Endothelial cell of umbilical vein (primary cell): ENCODE measurements at regions not wholly inside any gene's neighbourhood (a gene's known extent, or its start where the extent isn't known, plus 50 kb on each side); places are given as distances from the start of the nearest gene placed in this dataset.

ENCODE experiments used
- EZH2 ChIP-seq: IDR thresholded peaks from 2 replicates; pipeline ENCODE4 v1.6.1; 2012; ENCODE audit warnings: borderline replicate concordance, low read depth, mild to moderate bottlenecking, moderate library complexity, low read length, inconsistent platforms; ENCODE audit not compliant: severe bottlenecking
- GATA2 ChIP-seq: IDR thresholded peaks from 2 replicates; pipeline ENCODE4 v1.7.0; 2011; ENCODE audit warnings: low read depth, mild to moderate bottlenecking, moderate library complexity, mixed read lengths, low read length; ENCODE audit not compliant: insufficient read length, insufficient read depth
- JUN ChIP-seq: IDR thresholded peaks from 2 replicates; pipeline ENCODE4 v1.6.1; 2011; ENCODE audit warnings: borderline replicate concordance, low read depth; ENCODE audit not compliant: insufficient read length, insufficient read depth
- MYC ChIP-seq: IDR thresholded peaks from one replicate; pipeline ENCODE4 v1.6.1; 2011; ENCODE audit warnings: mild to moderate bottlenecking, low read depth, low read length
- POLR2A ChIP-seq: IDR thresholded peaks from 2 replicates; pipeline ENCODE4 v1.6.1; 2012; ENCODE audit warnings: low read depth, mild to moderate bottlenecking, control low read depth, low read length
- POLR2AphosphoS5 ChIP-seq: IDR thresholded peaks from 2 replicates; pipeline ENCODE4 v1.6.1; 2012; ENCODE audit warnings: low read depth, mild to moderate bottlenecking, control low read depth, low read length, moderate library complexity; ENCODE audit not compliant: insufficient read depth
- TF ChIP-seq, protein P1 (sequence below), 2 donors: IDR thresholded peaks; 1 replicate in 1 of 2; 2 replicates in 1 of 2; pipeline ENCODE4 v1.5.1; 2011; ENCODE audit warnings: low read length in 2 of 2, mild to moderate bottlenecking in 2 of 2, moderate library complexity in 2 of 2, control low read depth in 1 of 2, inconsistent platforms in 1 of 2, low read depth in 1 of 2; ENCODE audit not compliant: insufficient read depth in 1 of 2; ENCODE audit errors: extremely low read depth in 1 of 2
- TF ChIP-seq, protein P2 (sequence below): IDR thresholded peaks from 2 replicates; pipeline ENCODE4 v1.6.1; 2011; ENCODE audit not compliant: insufficient read depth, insufficient read length

DNA sequence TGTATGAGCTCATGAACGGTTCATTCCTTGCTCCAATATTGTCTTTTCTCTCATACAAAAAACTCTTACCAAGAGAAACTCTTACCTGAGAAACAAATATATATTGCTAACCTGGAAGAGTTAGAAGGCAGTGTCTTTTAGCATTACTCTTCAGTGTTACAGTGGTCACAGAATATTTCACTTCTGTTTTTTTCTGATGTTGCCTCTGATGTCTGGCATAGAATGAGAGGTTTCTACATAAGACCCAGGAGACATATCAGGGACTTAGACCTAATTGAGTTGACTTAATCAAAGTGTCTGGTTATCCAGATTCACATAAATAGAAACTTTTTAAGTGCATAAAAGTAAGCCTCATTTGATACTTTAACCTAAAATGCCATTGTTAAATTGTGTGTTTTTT lies 923.8 kb downstream of the TTLL7 start:
- TF ChIP-seq, protein P1, sequence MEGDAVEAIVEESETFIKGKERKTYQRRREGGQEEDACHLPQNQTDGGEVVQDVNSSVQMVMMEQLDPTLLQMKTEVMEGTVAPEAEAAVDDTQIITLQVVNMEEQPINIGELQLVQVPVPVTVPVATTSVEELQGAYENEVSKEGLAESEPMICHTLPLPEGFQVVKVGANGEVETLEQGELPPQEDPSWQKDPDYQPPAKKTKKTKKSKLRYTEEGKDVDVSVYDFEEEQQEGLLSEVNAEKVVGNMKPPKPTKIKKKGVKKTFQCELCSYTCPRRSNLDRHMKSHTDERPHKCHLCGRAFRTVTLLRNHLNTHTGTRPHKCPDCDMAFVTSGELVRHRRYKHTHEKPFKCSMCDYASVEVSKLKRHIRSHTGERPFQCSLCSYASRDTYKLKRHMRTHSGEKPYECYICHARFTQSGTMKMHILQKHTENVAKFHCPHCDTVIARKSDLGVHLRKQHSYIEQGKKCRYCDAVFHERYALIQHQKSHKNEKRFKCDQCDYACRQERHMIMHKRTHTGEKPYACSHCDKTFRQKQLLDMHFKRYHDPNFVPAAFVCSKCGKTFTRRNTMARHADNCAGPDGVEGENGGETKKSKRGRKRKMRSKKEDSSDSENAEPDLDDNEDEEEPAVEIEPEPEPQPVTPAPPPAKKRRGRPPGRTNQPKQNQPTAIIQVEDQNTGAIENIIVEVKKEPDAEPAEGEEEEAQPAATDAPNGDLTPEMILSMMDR (IDR thresholded peaks at IDR 0.05; ENCODE audit: extremely low read depth in 1 of 2, insufficient read depth in 1 of 2, low read depth in 1 of 2, low read length in 2 of 2) = no peak
- TF ChIP-seq, protein P2, sequence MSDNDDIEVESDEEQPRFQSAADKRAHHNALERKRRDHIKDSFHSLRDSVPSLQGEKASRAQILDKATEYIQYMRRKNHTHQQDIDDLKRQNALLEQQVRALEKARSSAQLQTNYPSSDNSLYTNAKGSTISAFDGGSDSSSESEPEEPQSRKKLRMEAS = no peak
- no peak for TF ChIP-seq POLR2A
- TF ChIP-seq EZH2 = no peak
- no peak for TF ChIP-seq POLR2AphosphoS5
- no peak for TF ChIP-seq MYC
- no peak for TF ChIP-seq JUN
- no peak for TF ChIP-seq GATA2
